ENCODE measurements at regions not wholly inside any gene's neighbourhood (a gene's known extent, or its start where the extent isn't known, plus 50 kb on each side); places are given as distances from the start of the nearest gene placed in this dataset.
A peak's percentile ranks its signal among the peaks of the same experiment; 100 is the strongest.

- DNase-seq (ENCODE audit: low read depth in 1 of 2, low spot score in 2 of 2) (no peak), FAIRE-seq (no peak)
- Histone ChIP-seq H4K91ac (replicated peaks; ENCODE audit: insufficient read length, low read length) (no peak overlapping the region), H3K18ac (ENCODE audit: extremely low read depth, low read length) (no peak overlapping the region), H3K79me2 (ENCODE audit: control insufficient read depth in 1 of 2, insufficient read depth in 2 of 2, low read length in 2 of 2) (no peaks in the 10 kb centered on the region), H2BK5ac (ENCODE audit: low read depth, low read length) (no peak overlapping the region), H2BK12ac (ENCODE audit: low read depth, low read length) (no peak overlapping the region), H4K8ac (ENCODE audit: extremely low read depth, insufficient read depth, low read length) (no peak overlapping the region), H3K4me3 (ENCODE audit: extremely low read depth in 1 of 4, insufficient read depth in 2 of 4, low read depth in 3 of 4, low read length in 4 of 4) (no peak overlapping the region), H3K27me3 (replicated peaks in 1 of 4; ENCODE audit: control insufficient read depth in 3 of 4, extremely low read depth in 1 of 4, insufficient read depth in 3 of 4, low read length in 3 of 4) (no peaks in the 10 kb centered on the region), H3K56ac (replicated peaks; ENCODE audit: insufficient read length, low read depth, low read length) (no peak overlapping the region), H3K14ac (ENCODE audit: insufficient read length) (no peak overlapping the region), H4K5ac (ENCODE audit: insufficient read length, low read depth, low read length) (no peak overlapping the region), H2BK15ac (ENCODE audit: low read length) (no peak overlapping the region), H3K23me2 (ENCODE audit: low read depth, low read length) (no peaks in the 10 kb centered on the region), H3K9ac (replicated peaks in 1 of 4; ENCODE audit: extremely low read depth in 1 of 4, low read depth in 3 of 4, low read length in 3 of 4) (no peak overlapping the region), H3K79me1 (ENCODE audit: low read depth, low read length) (no peaks in the 10 kb centered on the region), H3K27ac (ENCODE audit: low read depth, low read length) (no peak overlapping the region), H3K36me3 (ENCODE audit: control insufficient read depth in 2 of 4, insufficient read depth in 4 of 4, low read length in 3 of 4) (no peaks in the 10 kb centered on the region), H2BK20ac (ENCODE audit: low read length) (no peak overlapping the region), H3K4me1 (replicated peaks in 1 of 4; ENCODE audit: control insufficient read depth in 3 of 4, insufficient read depth in 4 of 4, low read length in 3 of 4) (no peaks in the 10 kb centered on the region), H2BK120ac (replicated peaks; ENCODE audit: low read depth, low read length) (no peak overlapping the region), H4K20me1 (replicated peaks in 1 of 2; ENCODE audit: control insufficient read depth in 1 of 2, insufficient read depth in 2 of 2, low read length in 2 of 2) (no peaks in the 10 kb centered on the region), H3K4me2 (ENCODE audit: insufficient read depth in 1 of 2, low read depth in 2 of 2, low read length in 2 of 2) (no peak overlapping the region), H2AK5ac (ENCODE audit: low read depth, low read length) (no peak overlapping the region), H3K23ac (ENCODE audit: insufficient read length) (no peak overlapping the region), H3K4ac (replicated peaks; ENCODE audit: insufficient read length, low read depth, low read length) (no peak overlapping the region), H3K9me3 (ENCODE audit: insufficient read depth in 2 of 2, low read depth in 1 of 2, low read length in 1 of 2) (no peaks in the 10 kb centered on the region), H2AFZ (ENCODE audit: low read length) (0 out of 2 replicates have a peak overlapping the region, but pooled peaks have one; percentile 21)
- CTCF ChIA-PET (ENCODE audit: partially characterized antibody): no interaction called here
- 85% methylated on average over 6 of the region's 6 CpGs; no CpG with 5 or more reads in 1 of the 2 experiments for WGBS, 2 experiments (ENCODE audit: extremely low coverage in 1 of 2, insufficient coverage in 1 of 2, insufficient read length in 1 of 2, insufficient replicate concordance in 2 of 2, low coverage in 1 of 2, low lambda C conversion rate in 2 of 2, missing lambda C conversion rate in 1 of 2)
- TF ChIP-seq POLR2A (IDR thresholded peaks at IDR 0.05; ENCODE audit: control extremely low read depth in 1 of 2, low read depth in 2 of 2, low read length in 2 of 2): no peak
- no peak for TF ChIP-seq MAX (IDR thresholded peaks at IDR 0.05)
- TF ChIP-seq, protein P1, sequence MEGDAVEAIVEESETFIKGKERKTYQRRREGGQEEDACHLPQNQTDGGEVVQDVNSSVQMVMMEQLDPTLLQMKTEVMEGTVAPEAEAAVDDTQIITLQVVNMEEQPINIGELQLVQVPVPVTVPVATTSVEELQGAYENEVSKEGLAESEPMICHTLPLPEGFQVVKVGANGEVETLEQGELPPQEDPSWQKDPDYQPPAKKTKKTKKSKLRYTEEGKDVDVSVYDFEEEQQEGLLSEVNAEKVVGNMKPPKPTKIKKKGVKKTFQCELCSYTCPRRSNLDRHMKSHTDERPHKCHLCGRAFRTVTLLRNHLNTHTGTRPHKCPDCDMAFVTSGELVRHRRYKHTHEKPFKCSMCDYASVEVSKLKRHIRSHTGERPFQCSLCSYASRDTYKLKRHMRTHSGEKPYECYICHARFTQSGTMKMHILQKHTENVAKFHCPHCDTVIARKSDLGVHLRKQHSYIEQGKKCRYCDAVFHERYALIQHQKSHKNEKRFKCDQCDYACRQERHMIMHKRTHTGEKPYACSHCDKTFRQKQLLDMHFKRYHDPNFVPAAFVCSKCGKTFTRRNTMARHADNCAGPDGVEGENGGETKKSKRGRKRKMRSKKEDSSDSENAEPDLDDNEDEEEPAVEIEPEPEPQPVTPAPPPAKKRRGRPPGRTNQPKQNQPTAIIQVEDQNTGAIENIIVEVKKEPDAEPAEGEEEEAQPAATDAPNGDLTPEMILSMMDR (IDR thresholded peaks at IDR 0.05; ENCODE audit: control extremely low read depth in 1 of 3, insufficient read depth in 1 of 3, low read depth in 1 of 3, low read length in 3 of 3): no peak
- TF ChIP-seq JUN (IDR thresholded peaks at IDR 0.05; ENCODE audit: low read depth, low read length): no peak
- TF ChIP-seq BACH1 (IDR thresholded peaks at IDR 0.05; ENCODE audit: low read length): no peak
- TF ChIP-seq ATF3 (IDR thresholded peaks at IDR 0.05; ENCODE audit: insufficient read depth, low read depth, low read length): no peak
- no peak for TF ChIP-seq CHD1 (IDR thresholded peaks at IDR 0.05; ENCODE audit: low read depth, low read length)
- TF ChIP-seq TEAD4 (IDR thresholded peaks at IDR 0.05; ENCODE audit: low read depth, low read length): no peak
- no peak for TF ChIP-seq TBP (IDR thresholded peaks at IDR 0.05; ENCODE audit: low read depth, low read length)
- no peak for TF ChIP-seq SP1 (IDR thresholded peaks at IDR 0.05; ENCODE audit: low read depth, low read length)
- TF ChIP-seq SP4 (IDR thresholded peaks at IDR 0.05; ENCODE audit: low read length): no peak
- POLR2A ChIA-PET (ENCODE audit: partially characterized antibody): no interaction called here
Measured at GRCh38 chr5:2607598-2607997, 143.9 kb downstream of the IRX2 start.

Data from H1 (cell line).